K562 (cell line): ENCODE measurements at regions not wholly inside any gene's neighbourhood (a gene's known extent, or its start where the extent isn't known, plus 50 kb on each side); places are given as distances from the start of the nearest gene placed in this dataset.

ENCODE experiments used
- ARID1B ChIP-seq: fragments of 450-650 bp; IDR thresholded peaks from 2 replicates; pipeline ENCODE4 v1.6.1; 2016; ENCODE audit warnings: antibody characterized with exemption, mild to moderate bottlenecking, inconsistent platforms
- CHD7 ChIP-seq: fragments of 200-600 bp; sonication (generic); IDR thresholded peaks from one replicate; pipeline ENCODE4 v1.6.1; 2012; ENCODE audit warnings: mild to moderate bottlenecking, low read depth, low read length, inconsistent platforms
- CXXC5 ChIP-seq: fragments of 250-450 bp; sonication (Bioruptor Pico); IDR thresholded peaks from 2 replicates; pipeline ENCODE4 v1.8.0; 2022; ENCODE audit warnings: inconsistent platforms, mild to moderate bottlenecking, moderate library complexity
- GMEB1 ChIP-seq: fragments of 250-450 bp; sonication (Bioruptor Pico); IDR thresholded peaks from 2 replicates; pipeline ENCODE4 v1.4.0; 2020; ENCODE audit warnings: mild to moderate bottlenecking
- HOXB6 ChIP-seq: fragments of 250-450 bp; sonication (Bioruptor Pico); IDR thresholded peaks from 2 replicates; pipeline ENCODE4 v1.5.1; 2022; ENCODE audit warnings: mild to moderate bottlenecking, borderline replicate concordance
- JUN ChIP-seq, 2 experiments: sonication (generic) in 1 of 2; formaldehyde crosslinking in 1 of 2; IDR thresholded peaks; 2 replicates each; pipeline versions ENCODE4 v1.6.1 to v1.8.0; 2012 to 2022; ENCODE audit warnings: borderline replicate concordance in 2 of 2, mild to moderate bottlenecking in 2 of 2, improper control_type of control experiment in 1 of 2, low read depth in 1 of 2, low read length in 1 of 2, missing genetic modification reagents in 1 of 2
- KAT8 ChIP-seq: fragments of 450-650 bp; IDR thresholded peaks from 2 replicates; pipeline ENCODE4 v1.6.1; 2016; ENCODE audit warnings: low read depth, mild to moderate bottlenecking
- KLF1 ChIP-seq: fragments of 450-650 bp; IDR thresholded peaks from 2 replicates; pipeline ENCODE4 v1.6.1; 2016; ENCODE audit warnings: missing genetic modification characterization, missing compliant biosample characterization
- PYGO2 ChIP-seq: fragments of 450-650 bp; IDR thresholded peaks from 2 replicates; pipeline ENCODE4 v1.6.1; 2016; ENCODE audit warnings: mild to moderate bottlenecking, missing genetic modification characterization, moderate library complexity, missing compliant biosample characterization
- RBM15 ChIP-seq: fragments of 200-400 bp; formaldehyde crosslinking; IDR thresholded peaks from 2 replicates; pipeline ENCODE4 v1.6.1; 2018; ENCODE audit warnings: mild to moderate bottlenecking, low read length, moderate library complexity; ENCODE audit not compliant: insufficient read depth
- SREBF1 ChIP-seq: fragments of 150-350 bp; IDR thresholded peaks from 2 replicates; pipeline ENCODE4 v1.6.1; 2014; ENCODE audit warnings: antibody characterized with exemption, low read depth, low read length, borderline replicate concordance
- TRIM25 ChIP-seq: fragments of 450-650 bp; IDR thresholded peaks from 2 replicates; pipeline ENCODE4 v1.7.0; 2016; ENCODE audit warnings: borderline replicate concordance

- TF ChIP-seq CHD7 (no peak), SREBF1 (no peak), KAT8 (no peak), KLF1 (tag) (no peak), PYGO2 (tag) (no peak), CXXC5 (CRISPR knock-in tag) (no peak), HOXB6 (CRISPR knock-in tag) (no peak), TRIM25 (no peak), JUN (IDR thresholded peaks at IDR 0.05; ENCODE audit: borderline replicate concordance, low read depth, low read length) (no peak), JUN (CRISPR knock-in tag; IDR thresholded peaks at IDR 0.05; ENCODE audit: borderline replicate concordance) (no peak), GMEB1 (CRISPR knock-in tag) (no peak), ARID1B (no peak), RBM15 (no peak)
Observed at GRCh38 chr2:240277807-240278522, 137.5 kb upstream of the OTOS start (continued).
